Esophagus muscularis mucosa (tissue), 4 donors: ENCODE measurements at regions not wholly inside any gene's neighbourhood (a gene's known extent, or its start where the extent isn't known, plus 50 kb on each side); places are given as distances from the start of the nearest gene placed in this dataset.

Experiments used
- CTCF ChIP-seq, 3 experiments: fragments of 200-600 bp in 2 of 3; fragments of 450-650 bp in 1 of 3; sonication (generic) in 2 of 3; IDR thresholded peaks; one replicate each; pipeline ENCODE4 v1.5.1; 2017 to 2019; ENCODE audit warnings: antibody characterized with exemption in 3 of 3, mild to moderate bottlenecking in 2 of 3, moderate library complexity in 1 of 3
- EP300 ChIP-seq: sonication (generic); formaldehyde crosslinking; IDR thresholded peaks from one replicate; pipeline ENCODE4 v1.6.1; 2017; ENCODE audit warnings: antibody characterized with exemption
- POLR2A ChIP-seq: fragments of 450-650 bp; IDR thresholded peaks from one replicate; pipeline ENCODE4 v1.6.1; 2017; ENCODE audit warnings: antibody characterized with exemption, moderate library complexity, mild to moderate bottlenecking, low read depth
- POLR2AphosphoS5 ChIP-seq, 2 donors: sonication (generic); formaldehyde crosslinking; IDR thresholded peaks; one replicate each; pipeline ENCODE4 v1.6.1; 2017; ENCODE audit warnings: antibody characterized with exemption in 2 of 2

- TF ChIP-seq CTCF (IDR thresholded peaks at IDR 0.05) (no peak), EP300 (no peak), POLR2A (no peak), POLR2AphosphoS5 (IDR thresholded peaks at IDR 0.05) (no peak)
Observed at GRCh38 chr10:8534096-8534495, 479.6 kb downstream of the GATA3 start.
